HG02870 (cell line): ENCODE measurements at regions not wholly inside any gene's neighbourhood (a gene's known extent, or its start where the extent isn't known, plus 50 kb on each side); places are given as distances from the start of the nearest gene placed in this dataset.
A peak's percentile ranks its signal among the peaks of the same experiment; 100 is the strongest.

ENCODE experiments used
- ATAC-seq: cut with Tn5 transposase; IDR thresholded peaks from one replicate; pipeline ENCODE4 v1.9.1; 2021; ENCODE audit warnings: mild to moderate bottlenecking, moderate library complexity; ENCODE audit not compliant: unreplicated experiment

DNA sequence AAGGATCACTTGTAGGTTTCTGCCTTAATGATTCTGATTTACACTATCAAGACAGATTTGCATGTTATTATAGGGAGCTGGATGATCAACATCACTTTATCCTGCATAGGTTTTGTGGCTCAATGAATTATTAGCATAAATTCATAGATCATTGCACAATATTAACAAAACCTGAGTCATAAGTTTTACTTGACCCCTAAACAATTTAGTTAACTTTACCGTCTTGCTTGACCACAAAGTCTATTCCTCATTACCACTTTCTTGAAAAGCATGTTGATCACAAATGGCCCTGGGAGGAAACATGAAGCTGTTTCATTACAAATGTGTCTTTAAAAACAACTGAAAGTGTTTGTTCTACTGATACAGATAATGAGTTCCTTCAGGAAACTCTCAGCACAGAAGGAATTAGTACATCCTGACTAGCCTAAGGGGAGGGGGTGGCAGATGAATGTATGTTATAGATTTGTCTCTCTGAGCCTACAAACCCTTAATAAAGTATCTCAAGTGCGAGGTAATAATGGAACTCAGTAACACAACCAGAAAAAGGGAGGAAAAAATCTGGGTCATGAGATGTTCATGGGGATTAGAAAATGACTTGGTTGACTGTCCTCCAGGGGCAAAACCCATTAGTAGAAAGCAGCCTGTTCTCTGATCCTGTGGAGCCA lies 303.4 kb downstream of the PIK3C3 start:
- ATAC-seq: no peak

DNA sequence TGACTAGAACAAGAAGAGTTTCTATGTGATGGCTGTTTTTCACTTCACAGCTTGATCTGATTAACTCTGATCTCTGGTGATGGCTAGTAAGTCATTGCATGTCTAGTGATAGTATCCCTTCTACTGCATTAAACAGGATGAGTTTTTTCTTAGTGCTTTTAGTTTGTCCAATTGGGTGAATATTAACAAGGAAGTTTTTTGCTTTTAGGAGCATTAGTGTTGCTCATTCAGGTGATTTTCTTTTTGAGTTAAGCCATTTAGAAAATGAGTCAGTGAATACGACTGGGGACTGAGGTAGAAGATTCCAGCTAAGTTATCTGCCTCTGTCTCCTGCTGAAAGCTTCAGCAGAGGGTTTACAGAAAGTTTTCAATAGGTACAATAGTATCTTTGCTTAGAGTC lies 306.7 kb downstream of the PIK3C3 start:
- ATAC-seq: no peak

DNA sequence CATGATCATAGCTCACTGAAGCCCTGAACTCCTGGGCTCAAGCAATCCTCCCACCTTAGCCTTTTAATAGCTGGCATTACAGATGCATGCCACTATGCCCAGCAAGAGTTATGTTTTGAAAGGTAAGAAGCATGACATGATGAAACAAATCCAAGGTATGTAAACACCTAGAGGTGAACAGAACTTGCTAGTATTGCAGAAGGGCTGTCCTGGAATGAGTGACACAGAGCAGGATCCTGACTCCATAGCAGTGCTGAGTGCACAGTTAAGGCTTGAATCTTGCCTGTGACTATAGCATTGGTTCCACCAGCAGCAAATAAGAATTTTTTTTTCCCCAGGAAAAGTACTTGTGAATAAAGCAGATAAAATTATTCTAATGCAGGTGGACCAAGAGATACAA lies 309.5 kb downstream of the PIK3C3 start:
- ATAC-seq: no peak

GRCh38 chr18:42268186-42268725 lies 313.2 kb downstream of the PIK3C3 start:
- no peak for ATAC-seq

- no peak for ATAC-seq
These were observed 313.8 kb downstream of the PIK3C3 start for GRCh38 chr18:42268798-42269197.

- no peak for ATAC-seq
These were observed 316.8 kb downstream of the PIK3C3 start for GRCh38 chr18:42271647-42272414.

DNA sequence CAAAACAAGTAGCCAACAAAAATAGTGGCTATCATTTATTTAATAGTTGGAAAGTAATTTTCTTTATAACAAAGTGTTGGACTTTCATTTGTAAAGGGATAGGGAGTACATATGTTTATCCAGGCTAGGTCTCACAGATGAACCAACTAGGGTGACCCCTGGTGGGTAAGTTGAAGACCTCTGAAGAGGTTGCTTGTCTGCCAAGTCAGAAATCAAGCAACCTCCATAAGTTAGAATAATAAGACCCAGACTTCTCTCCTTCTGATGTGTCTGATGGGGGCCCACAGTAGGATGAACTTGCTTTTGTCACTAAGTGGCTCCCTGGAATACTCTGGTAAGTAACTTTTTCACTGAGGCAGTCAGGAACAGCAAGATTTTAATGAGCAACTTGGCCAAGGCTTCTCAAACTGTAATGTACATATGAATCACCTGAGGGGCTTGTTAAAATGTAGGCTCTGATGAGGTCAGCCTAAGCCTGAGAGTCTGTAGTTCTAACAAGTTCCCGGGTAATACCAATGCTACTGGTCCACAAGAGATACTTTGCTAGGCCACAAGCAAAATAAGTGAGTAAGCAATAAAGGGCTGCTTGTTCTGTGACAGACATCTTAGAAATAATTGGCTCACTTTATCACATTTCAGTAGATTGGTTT lies 319.6 kb downstream of the PIK3C3 start:
- peak; percentile 65 for ATAC-seq

GRCh38 chr18:42275138-42275535 lies 320.1 kb downstream of the PIK3C3 start:
- ATAC-seq: no peak

DNA sequence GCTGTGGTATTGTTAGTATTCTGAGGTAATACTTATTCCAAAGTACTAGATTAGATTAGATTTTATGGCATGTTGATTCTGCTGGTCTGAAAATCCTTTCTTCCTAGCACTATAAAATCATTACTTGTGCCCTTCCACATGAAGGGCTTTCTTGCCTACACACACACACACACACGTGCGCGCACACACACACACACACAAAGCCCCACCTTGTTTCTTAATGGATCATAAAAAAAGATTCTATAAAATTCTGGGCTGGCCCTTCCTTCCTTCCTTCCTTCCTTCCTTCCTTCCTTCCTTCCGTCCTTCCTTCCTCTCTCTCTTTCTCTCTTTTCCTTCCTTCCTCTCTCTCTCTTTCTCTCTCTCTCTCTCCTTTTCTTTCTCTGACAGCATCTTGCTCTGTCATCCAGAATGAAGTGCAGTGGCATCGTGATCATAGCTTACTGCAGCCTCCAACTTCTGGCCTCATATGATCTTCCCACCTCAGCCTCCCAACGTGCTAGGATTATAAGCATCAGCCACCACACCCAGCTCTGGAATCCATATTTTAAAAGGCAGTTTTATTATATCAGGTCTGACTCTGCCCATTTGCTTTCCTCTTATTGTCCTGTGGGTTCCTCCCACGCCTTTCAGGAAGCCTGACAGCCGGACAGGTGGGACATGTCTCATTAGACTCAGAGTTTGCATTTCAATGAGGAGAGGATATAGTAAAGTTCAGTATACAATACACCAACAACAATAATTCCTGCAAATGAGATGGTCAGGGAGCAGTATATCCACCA lies 321.1 kb downstream of the PIK3C3 start:
- no peak for ATAC-seq

DNA sequence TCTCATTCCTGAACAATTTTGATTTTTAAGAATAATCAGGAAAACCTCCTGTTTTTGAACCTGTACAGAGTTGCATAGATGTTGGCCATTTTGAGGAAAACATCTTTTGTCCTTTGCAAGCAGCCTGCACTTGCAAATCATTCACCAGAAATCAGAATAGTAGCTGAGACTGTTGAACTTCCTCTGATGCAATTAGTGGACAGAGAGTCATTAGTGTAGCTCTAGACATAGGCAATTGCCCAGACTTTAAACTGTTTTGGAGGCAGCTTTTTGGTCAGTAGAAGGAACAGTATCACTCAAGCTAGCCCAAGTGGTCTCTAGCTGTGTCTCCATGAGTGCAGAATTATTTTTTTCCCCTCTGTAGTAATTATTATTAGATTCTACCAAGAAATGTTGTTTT lies 326.1 kb downstream of the PIK3C3 start:
- no peak for ATAC-seq

DNA sequence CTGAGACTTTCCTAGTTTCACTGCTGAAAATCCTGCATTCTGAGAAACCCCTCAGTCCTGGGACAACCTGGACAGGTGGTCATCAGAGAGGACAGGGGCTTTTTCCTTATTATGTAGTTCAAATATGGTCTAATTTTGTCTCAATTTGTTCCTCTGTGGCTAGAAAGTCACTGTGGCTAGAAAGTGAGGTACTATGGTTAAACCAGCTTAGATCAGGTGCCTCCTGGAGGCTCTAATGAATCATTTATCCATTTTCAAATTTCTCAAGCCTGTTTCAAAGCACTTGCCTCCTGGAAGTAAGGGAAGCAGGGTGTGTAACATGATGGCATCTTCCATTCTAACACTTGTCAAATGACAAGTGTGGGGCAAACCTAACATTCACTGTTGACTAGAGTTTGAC lies 326.8 kb downstream of the PIK3C3 start:
- ATAC-seq: no peak

DNA sequence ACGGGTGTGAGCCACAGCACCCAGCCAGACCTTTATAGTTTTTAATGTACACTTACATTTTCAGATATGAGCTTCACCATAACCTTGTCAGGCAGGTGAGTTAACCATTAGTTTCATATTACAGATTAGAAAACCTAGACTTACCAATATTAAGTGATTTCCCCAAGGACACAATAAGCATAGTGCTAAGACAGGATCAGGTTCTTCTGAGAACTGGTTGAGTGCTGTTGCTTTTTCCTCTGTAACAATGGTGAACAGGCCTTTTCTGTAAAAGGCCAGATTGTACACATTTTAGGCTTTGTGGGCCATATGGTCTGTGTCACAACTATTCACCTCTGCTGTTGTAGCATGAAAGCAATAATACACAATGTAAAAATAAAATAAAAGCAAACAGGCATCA lies 332.0 kb downstream of the PIK3C3 start:
- no peak for ATAC-seq

- ATAC-seq: no peak
These were observed 333.1 kb downstream of the PIK3C3 start for GRCh38 chr18:42288129-42288528.

- no peak for ATAC-seq
These were observed 334.5 kb downstream of the PIK3C3 start for GRCh38 chr18:42289526-42289925.

DNA sequence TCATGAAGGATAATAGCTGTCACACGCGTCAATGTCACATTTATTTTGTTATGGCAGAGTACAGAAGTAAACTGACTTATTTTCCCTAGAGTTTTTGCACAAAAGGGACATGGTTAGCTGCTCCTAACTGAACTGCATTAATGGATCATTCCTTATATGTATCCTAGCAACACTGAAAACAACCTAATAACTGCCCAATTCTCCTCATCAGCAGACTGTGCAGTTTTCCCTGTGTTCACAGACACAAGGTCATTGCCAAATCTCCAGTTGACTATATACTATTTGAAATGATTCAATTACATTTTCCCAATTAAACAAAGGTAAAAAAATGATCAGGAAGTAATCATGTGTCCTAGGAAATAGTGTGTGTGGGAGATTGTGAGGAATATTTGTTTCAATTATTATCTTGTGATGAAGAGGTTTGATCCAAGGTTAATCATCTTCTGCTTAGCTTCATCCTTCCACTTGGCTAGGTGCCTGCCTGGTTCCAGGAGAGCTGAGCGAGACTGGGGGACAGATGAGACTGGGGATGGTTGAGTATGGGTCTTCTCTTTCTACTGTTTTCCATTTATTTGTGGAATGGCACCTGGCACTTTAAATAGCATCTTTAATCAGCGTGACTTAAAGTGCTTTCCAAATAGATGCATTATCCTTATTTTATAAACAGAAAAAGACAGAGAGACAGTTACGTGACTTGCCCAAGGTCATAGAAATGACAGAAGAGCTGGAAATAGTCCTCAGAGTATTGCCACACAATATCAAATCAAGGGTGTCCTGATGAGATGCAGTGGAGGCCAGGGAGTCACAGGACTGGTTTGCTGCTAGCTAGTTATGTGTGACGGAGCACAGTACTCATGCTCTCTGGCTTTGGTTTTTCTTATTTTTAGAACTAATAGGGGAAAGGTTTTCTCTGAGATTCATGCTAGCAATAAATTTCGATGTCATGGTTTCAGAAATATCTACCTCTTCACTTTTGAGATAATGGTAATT lies 335.6 kb downstream of the PIK3C3 start:
- ATAC-seq: no peak

- ATAC-seq: no peak
These were observed 337.6 kb downstream of the PIK3C3 start for GRCh38 chr18:42292654-42293053.

DNA sequence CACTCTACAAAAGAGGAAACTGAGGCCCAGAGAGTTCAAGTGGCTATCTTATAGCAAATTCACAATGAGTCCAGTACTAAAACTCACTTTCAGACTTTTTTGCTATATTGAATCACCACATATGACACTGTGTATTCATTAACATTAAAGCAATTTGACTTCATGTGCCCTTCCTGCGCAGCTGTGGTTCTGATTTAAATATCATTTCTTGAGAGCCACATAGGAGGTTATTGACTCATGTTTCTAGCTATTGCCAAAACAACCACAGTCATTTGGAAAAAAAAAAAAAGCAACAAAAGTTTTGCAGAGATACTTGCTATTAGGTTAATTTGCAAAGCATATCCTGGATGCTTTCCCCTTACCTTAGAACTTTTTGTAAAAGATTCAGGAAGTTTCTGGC lies 341.2 kb downstream of the PIK3C3 start:
- no peak for ATAC-seq

DNA sequence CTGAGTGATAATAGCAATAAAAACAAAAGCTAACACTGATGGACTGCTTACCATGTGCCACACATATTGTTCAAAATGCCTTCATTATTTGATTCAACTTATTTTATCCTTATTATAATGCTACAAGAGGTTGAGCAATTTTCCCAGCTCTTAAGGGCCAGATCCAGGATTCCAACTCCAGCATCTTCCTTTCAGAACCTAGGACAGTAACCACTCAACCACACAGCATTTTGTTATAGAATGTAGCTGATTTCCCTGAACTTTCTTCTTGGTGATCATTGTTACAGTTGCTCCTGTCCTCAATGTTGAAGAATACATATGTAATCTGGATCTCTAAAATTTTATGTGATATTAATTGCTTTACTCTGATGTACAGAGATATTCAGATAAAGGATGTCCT lies 341.7 kb downstream of the PIK3C3 start:
- no peak for ATAC-seq

GRCh38 chr18:42298759-42299675 lies 344.0 kb downstream of the PIK3C3 start:
- peak; percentile 91 for ATAC-seq
